ENCODE measurements at regions not wholly inside any gene's neighbourhood (a gene's known extent, or its start where the extent isn't known, plus 50 kb on each side); places are given as distances from the start of the nearest gene placed in this dataset.
"Not testable (repeated sequence)": the region's sequence is repeated elsewhere in the genome, so short reads cannot be mapped to it uniquely, and the experiment has no call there.

- TF ChIP-seq EZH2phosphoT487 (IDR thresholded peaks at IDR 0.05; ENCODE audit: borderline replicate concordance), result no peak
- TF ChIP-seq, protein P1, sequence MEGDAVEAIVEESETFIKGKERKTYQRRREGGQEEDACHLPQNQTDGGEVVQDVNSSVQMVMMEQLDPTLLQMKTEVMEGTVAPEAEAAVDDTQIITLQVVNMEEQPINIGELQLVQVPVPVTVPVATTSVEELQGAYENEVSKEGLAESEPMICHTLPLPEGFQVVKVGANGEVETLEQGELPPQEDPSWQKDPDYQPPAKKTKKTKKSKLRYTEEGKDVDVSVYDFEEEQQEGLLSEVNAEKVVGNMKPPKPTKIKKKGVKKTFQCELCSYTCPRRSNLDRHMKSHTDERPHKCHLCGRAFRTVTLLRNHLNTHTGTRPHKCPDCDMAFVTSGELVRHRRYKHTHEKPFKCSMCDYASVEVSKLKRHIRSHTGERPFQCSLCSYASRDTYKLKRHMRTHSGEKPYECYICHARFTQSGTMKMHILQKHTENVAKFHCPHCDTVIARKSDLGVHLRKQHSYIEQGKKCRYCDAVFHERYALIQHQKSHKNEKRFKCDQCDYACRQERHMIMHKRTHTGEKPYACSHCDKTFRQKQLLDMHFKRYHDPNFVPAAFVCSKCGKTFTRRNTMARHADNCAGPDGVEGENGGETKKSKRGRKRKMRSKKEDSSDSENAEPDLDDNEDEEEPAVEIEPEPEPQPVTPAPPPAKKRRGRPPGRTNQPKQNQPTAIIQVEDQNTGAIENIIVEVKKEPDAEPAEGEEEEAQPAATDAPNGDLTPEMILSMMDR (conservative IDR thresholded peaks at IDR 0.05; ENCODE audit: low read length), result no peak
These were observed 438.7 kb upstream of the NRP1 start for GRCh38 chr10:33773253-33773573.

GRCh38 chr10:33772370-33773252 lies 438.1 kb upstream of the NRP1 start:
- no peak overlapping the region for H3K4me3 ChIP-seq (ENCODE audit: low read length, poor library complexity, severe bottlenecking)
- H3K9me3 ChIP-seq (ENCODE audit: insufficient read depth, low read depth, low read length), result no peaks in the 10 kb centered on the region
- TF ChIP-seq EZH2phosphoT487 (IDR thresholded peaks at IDR 0.05; ENCODE audit: borderline replicate concordance), result no peak
- TF ChIP-seq, protein P1 (conservative IDR thresholded peaks at IDR 0.05; ENCODE audit: low read length), result no peak
- H3K9ac ChIP-seq (ENCODE audit: low read depth, low read length, poor library complexity, severe bottlenecking), result no peak overlapping the region
- H3K79me2 ChIP-seq (ENCODE audit: insufficient read depth, low read length), result no peaks in the 10 kb centered on the region
- no peak overlapping the region for H2AFZ ChIP-seq (ENCODE audit: low read length)
- H3K9me2 ChIP-seq (replicated peaks; ENCODE audit: low read depth, low read length), result no peaks in the 10 kb centered on the region
- no peaks in the 10 kb centered on the region for H3K4me1 ChIP-seq (ENCODE audit: insufficient read depth, low read length, poor library complexity, severe bottlenecking)
- H3F3A ChIP-seq (ENCODE audit: low read depth), result no peaks in the 10 kb centered on the region
- H3K36me3 ChIP-seq (ENCODE audit: insufficient read depth, low read length), result no peaks in the 10 kb centered on the region
- H3K27me3 ChIP-seq (ENCODE audit: insufficient read depth, low read length, poor library complexity, severe bottlenecking), result no peaks in the 10 kb centered on the region
- H3K4me2 ChIP-seq (ENCODE audit: low read depth, low read length, poor library complexity, severe bottlenecking), result no peak overlapping the region
- no peaks in the 10 kb centered on the region for H4K20me1 ChIP-seq (ENCODE audit: insufficient read depth, low read length, poor library complexity, severe bottlenecking)

More at GRCh38 chr10:33773253-33773573, 438.7 kb upstream of the NRP1 start:
- no peaks in the 10 kb centered on the region for H3K27me3 ChIP-seq (ENCODE audit: insufficient read depth, low read length, poor library complexity, severe bottlenecking)
- no peak overlapping the region for H2AFZ ChIP-seq (ENCODE audit: low read length)
- no peaks in the 10 kb centered on the region for H3K9me3 ChIP-seq (ENCODE audit: insufficient read depth, low read depth, low read length)
- H3K36me3 ChIP-seq (ENCODE audit: insufficient read depth, low read length), result no peaks in the 10 kb centered on the region
- no peak overlapping the region for H3K4me2 ChIP-seq (ENCODE audit: low read depth, low read length, poor library complexity, severe bottlenecking)
- H3K4me1 ChIP-seq (ENCODE audit: insufficient read depth, low read length, poor library complexity, severe bottlenecking), result no peaks in the 10 kb centered on the region
- no peaks in the 10 kb centered on the region for H3F3A ChIP-seq (ENCODE audit: low read depth)
- H3K9ac ChIP-seq (ENCODE audit: low read depth, low read length, poor library complexity, severe bottlenecking), result no peak overlapping the region
- no peaks in the 10 kb centered on the region for H3K9me2 ChIP-seq (replicated peaks; ENCODE audit: low read depth, low read length)
- no peaks in the 10 kb centered on the region for H3K79me2 ChIP-seq (ENCODE audit: insufficient read depth, low read length)
- no peaks in the 10 kb centered on the region for H4K20me1 ChIP-seq (ENCODE audit: insufficient read depth, low read length, poor library complexity, severe bottlenecking)
- no peak overlapping the region for H3K4me3 ChIP-seq (ENCODE audit: low read length, poor library complexity, severe bottlenecking)

- not testable (repeated sequence) for H3F3A ChIP-seq (ENCODE audit: low read depth); H2AFZ ChIP-seq (ENCODE audit: low read length); H3K9ac ChIP-seq (ENCODE audit: low read depth, low read length, poor library complexity, severe bottlenecking); H3K4me1 ChIP-seq (ENCODE audit: insufficient read depth, low read length, poor library complexity, severe bottlenecking); H4K20me1 ChIP-seq (ENCODE audit: insufficient read depth, low read length, poor library complexity, severe bottlenecking); H3K4me2 ChIP-seq (ENCODE audit: low read depth, low read length, poor library complexity, severe bottlenecking); H3K27me3 ChIP-seq (ENCODE audit: insufficient read depth, low read length, poor library complexity, severe bottlenecking); H3K79me2 ChIP-seq (ENCODE audit: insufficient read depth, low read length); H3K9me3 ChIP-seq (ENCODE audit: insufficient read depth, low read depth, low read length); H3K9me2 ChIP-seq (replicated peaks; ENCODE audit: low read depth, low read length); H3K4me3 ChIP-seq (ENCODE audit: low read length, poor library complexity, severe bottlenecking); H3K36me3 ChIP-seq (ENCODE audit: insufficient read depth, low read length)
These were observed 437.4 kb upstream of the NRP1 start for GRCh38 chr10:33771856-33772255.

GRCh38 chr10:33764694-33765185 lies 430.3 kb upstream of the NRP1 start:
- no peaks in the 10 kb centered on the region for H3K9me2 ChIP-seq (replicated peaks; ENCODE audit: low read depth, low read length)
- no peaks in the 10 kb centered on the region for H3K79me2 ChIP-seq (ENCODE audit: insufficient read depth, low read length)
- no peaks in the 10 kb centered on the region for H3K9me3 ChIP-seq (ENCODE audit: insufficient read depth, low read depth, low read length)
- no peak overlapping the region for H3K4me3 ChIP-seq (ENCODE audit: low read length, poor library complexity, severe bottlenecking)
- no peaks in the 10 kb centered on the region for H3F3A ChIP-seq (ENCODE audit: low read depth)
- H3K4me2 ChIP-seq (ENCODE audit: low read depth, low read length, poor library complexity, severe bottlenecking), result no peak overlapping the region
- H3K9ac ChIP-seq (ENCODE audit: low read depth, low read length, poor library complexity, severe bottlenecking), result no peak overlapping the region
- H3K27me3 ChIP-seq (ENCODE audit: insufficient read depth, low read length, poor library complexity, severe bottlenecking), result no peaks in the 10 kb centered on the region
- H3K36me3 ChIP-seq (ENCODE audit: insufficient read depth, low read length), result no peaks in the 10 kb centered on the region
- no peaks in the 10 kb centered on the region for H4K20me1 ChIP-seq (ENCODE audit: insufficient read depth, low read length, poor library complexity, severe bottlenecking)
- TF ChIP-seq, protein P1 (conservative IDR thresholded peaks at IDR 0.05; ENCODE audit: low read length), result no peak
- no peak for TF ChIP-seq EZH2phosphoT487 (IDR thresholded peaks at IDR 0.05; ENCODE audit: borderline replicate concordance)
- H3K4me1 ChIP-seq (ENCODE audit: insufficient read depth, low read length, poor library complexity, severe bottlenecking), result no peaks in the 10 kb centered on the region
- no peak overlapping the region for H2AFZ ChIP-seq (ENCODE audit: low read length)
